H1 (cell line): ENCODE measurements at regions not wholly inside any gene's neighbourhood (a gene's known extent, or its start where the extent isn't known, plus 50 kb on each side); places are given as distances from the start of the nearest gene placed in this dataset.

ENCODE experiments used
- CTCF ChIA-PET: fragments of 300-600 bp; sonication (Branson Sonifier 250); formaldehyde crosslinking; loops from one replicate; lab custom pipeline; 2021; ENCODE audit not compliant: partially characterized antibody; lab: Charles Lee
- POLR2A ChIA-PET: fragments of 300-600 bp; sonication (Branson Sonifier 250); formaldehyde crosslinking; loops from one replicate; lab custom pipeline; 2021; ENCODE audit warnings: inconsistent platforms; ENCODE audit not compliant: partially characterized antibody; lab: Charles Lee
- DNase-seq, 2 experiments: peaks; one replicate each; pipeline versions ENCODE4 v3.0.0 to v3.0.0-alpha.2; 2010 to 2022; ENCODE audit warnings: low spot score in 2 of 2, low read depth in 1 of 2, mixed read lengths in 1 of 2
- FAIRE-seq: peaks from 2 replicates; lab custom pipeline; 2011; peaks lifted over from hg19 to GRCh38; lab: Jason Lieb, UNC
- H2AFZ ChIP-seq: 2 replicates; pipeline ENCODE4 v1.8.1; 2012; ENCODE audit warnings: low read length, inconsistent platforms
- H2AK5ac ChIP-seq: 2 replicates; pipeline ENCODE4 v1.6.1; 2013; ENCODE audit warnings: low read depth, low read length
- H2BK120ac ChIP-seq: replicated peaks from 2 replicates; pipeline ENCODE3; 2013; ENCODE audit warnings: low read depth, low read length, inconsistent platforms
- H2BK12ac ChIP-seq: 2 replicates; pipeline ENCODE4 v1.6.1; 2013; ENCODE audit warnings: low read depth, low read length
- H2BK15ac ChIP-seq: 2 replicates; pipeline ENCODE4 v1.6.1; 2013; ENCODE audit warnings: low read length
- H2BK20ac ChIP-seq: 2 replicates; pipeline ENCODE4 v1.6.1; 2013; ENCODE audit warnings: low read length
- H2BK5ac ChIP-seq: 2 replicates; pipeline ENCODE4 v1.6.1; 2013; ENCODE audit warnings: low read depth, low read length
- H3K14ac ChIP-seq: 2 replicates; pipeline ENCODE4 v1.6.1; 2013; ENCODE audit warnings: inconsistent platforms; ENCODE audit not compliant: insufficient read length
- H3K18ac ChIP-seq: 2 replicates; pipeline ENCODE4 v1.6.1; 2013; ENCODE audit warnings: low read length; ENCODE audit errors: extremely low read depth
- H3K23ac ChIP-seq: 2 replicates; pipeline ENCODE4 v1.6.1; 2013; ENCODE audit warnings: inconsistent platforms; ENCODE audit not compliant: insufficient read length
- H3K23me2 ChIP-seq: 2 replicates; pipeline ENCODE4 v1.6.1; 2013; ENCODE audit warnings: low read depth, low read length
- H3K27ac ChIP-seq: 2 replicates; pipeline ENCODE4 v1.6.1; 2011; ENCODE audit warnings: low read depth, low read length, inconsistent platforms
- H3K27me3 ChIP-seq, 4 experiments: replicated peaks in 1 of 4; 1 replicate in 1 of 4; 2 replicates in 3 of 4; pipeline versions ENCODE4 v1.6.1 to v1.8.1; 2011 to 2013; ENCODE audit warnings: low read length in 3 of 4, mild to moderate bottlenecking in 3 of 4, inconsistent platforms in 2 of 4, mixed read lengths in 2 of 4, moderate library complexity in 1 of 4; ENCODE audit not compliant: control insufficient read depth in 3 of 4, insufficient read depth in 3 of 4; ENCODE audit errors: extremely low read depth in 1 of 4
- H3K36me3 ChIP-seq, 4 experiments: 2 replicates each; pipeline versions ENCODE4 v1.6.1 to v1.8.1; 2011 to 2013; ENCODE audit warnings: mild to moderate bottlenecking in 4 of 4, low read length in 3 of 4, moderate library complexity in 2 of 4, control low read depth in 1 of 4, inconsistent platforms in 1 of 4; ENCODE audit not compliant: insufficient read depth in 4 of 4, control insufficient read depth in 2 of 4
- H3K4ac ChIP-seq: replicated peaks from 2 replicates; pipeline ENCODE3; 2013; ENCODE audit warnings: low read length, low read depth, mixed read lengths, inconsistent platforms; ENCODE audit not compliant: insufficient read length
- H3K4me1 ChIP-seq, 4 experiments: replicated peaks in 1 of 4; 1 replicate in 1 of 4; 2 replicates in 3 of 4; pipeline versions ENCODE4 v1.6.1 to v1.8.1; 2011 to 2013; ENCODE audit warnings: low read length in 3 of 4, inconsistent platforms in 2 of 4, mixed read lengths in 1 of 4; ENCODE audit not compliant: insufficient read depth in 4 of 4, control insufficient read depth in 3 of 4
- H3K4me2 ChIP-seq, 2 experiments: 2 replicates each; pipeline versions ENCODE4 v1.6.1 to v1.8.1; 2011 to 2013; ENCODE audit warnings: low read depth in 2 of 2, low read length in 2 of 2, control low read depth in 1 of 2, inconsistent platforms in 1 of 2, mild to moderate bottlenecking in 1 of 2; ENCODE audit not compliant: insufficient read depth in 1 of 2
- H3K4me3 ChIP-seq, 4 experiments: fragments of 200-600, 300-600 bp in 1 of 4; sonication (generic), shearing (Covaris generic), sonication (Bioruptor Twin) in 1 of 4; 2 replicates each; pipeline versions ENCODE4 v1.5.1 to v1.8.1; 2011 to 2016; ENCODE audit warnings: low read length in 4 of 4, low read depth in 3 of 4, control low read depth in 2 of 4, inconsistent platforms in 2 of 4, mild to moderate bottlenecking in 2 of 4, mixed read lengths in 1 of 4, moderate library complexity in 1 of 4; ENCODE audit not compliant: insufficient read depth in 2 of 4; ENCODE audit errors: extremely low read depth in 1 of 4
- H3K56ac ChIP-seq: replicated peaks from 2 replicates; pipeline ENCODE3; 2013; ENCODE audit warnings: low read depth, mild to moderate bottlenecking, mixed read lengths, low read length, inconsistent platforms; ENCODE audit not compliant: insufficient read length
- H3K79me1 ChIP-seq: 2 replicates; pipeline ENCODE4 v1.6.1; 2013; ENCODE audit warnings: low read depth, low read length, control low read depth
- H3K79me2 ChIP-seq, 2 experiments: 2 replicates each; pipeline versions ENCODE4 v1.6.1 to v1.8.1; 2012 to 2013; ENCODE audit warnings: low read length in 2 of 2, mild to moderate bottlenecking in 2 of 2, inconsistent platforms in 1 of 2; ENCODE audit not compliant: insufficient read depth in 2 of 2, control insufficient read depth in 1 of 2
- H3K9ac ChIP-seq, 4 experiments: replicated peaks in 1 of 4; 1 replicate in 1 of 4; 2 replicates in 3 of 4; pipeline versions ENCODE4 v1.6.1 to v1.8.1; 2011 to 2013; ENCODE audit warnings: low read depth in 3 of 4, low read length in 3 of 4, control low read depth in 2 of 4, mild to moderate bottlenecking in 2 of 4, moderate library complexity in 2 of 4, inconsistent platforms in 1 of 4; ENCODE audit errors: extremely low read depth in 1 of 4
- H3K9me3 ChIP-seq, 2 experiments: 2 replicates each; pipeline versions ENCODE4 v1.6.1 to v1.8.1; 2012 to 2013; ENCODE audit warnings: mild to moderate bottlenecking in 2 of 2, moderate library complexity in 2 of 2, control low read depth in 1 of 2, inconsistent platforms in 1 of 2, low read depth in 1 of 2, low read length in 1 of 2, mixed read lengths in 1 of 2; ENCODE audit not compliant: insufficient read depth in 2 of 2
- H4K20me1 ChIP-seq, 2 experiments: replicated peaks in 1 of 2; 2 replicates each; pipeline versions ENCODE3 to v1.8.1; 2011 to 2013; ENCODE audit warnings: inconsistent platforms in 2 of 2, low read length in 2 of 2, mild to moderate bottlenecking in 1 of 2; ENCODE audit not compliant: insufficient read depth in 2 of 2, control insufficient read depth in 1 of 2
- H4K5ac ChIP-seq: 2 replicates; pipeline ENCODE4 v1.6.1; 2013; ENCODE audit warnings: low read length, low read depth, mixed read lengths, inconsistent platforms; ENCODE audit not compliant: insufficient read length
- H4K8ac ChIP-seq: 2 replicates; pipeline ENCODE4 v1.8.0; 2013; ENCODE audit warnings: mild to moderate bottlenecking, moderate library complexity, low read length, inconsistent platforms; ENCODE audit not compliant: insufficient read depth; ENCODE audit errors: extremely low read depth
- H4K91ac ChIP-seq: replicated peaks from 2 replicates; pipeline ENCODE3; 2013; ENCODE audit warnings: low read length, mixed read lengths, inconsistent platforms; ENCODE audit not compliant: insufficient read length
- ASH2L ChIP-seq: fragments of 200-600, 300-600 bp; sonication (generic); IDR thresholded peaks from one replicate; pipeline ENCODE4 v1.7.1; 2017; ENCODE audit warnings: low read length
- ATF3 ChIP-seq: IDR thresholded peaks from 2 replicates; pipeline ENCODE4 v1.6.1; 2011; ENCODE audit warnings: low read depth, mild to moderate bottlenecking, low read length; ENCODE audit not compliant: insufficient read depth
- CBX8 ChIP-seq: fragments of 300-800, 300-1000 bp; sonication (generic); IDR thresholded peaks from 2 replicates; pipeline ENCODE4 v1.7.1; 2016; ENCODE audit warnings: low read depth, low read length, borderline replicate concordance
- CHD2 ChIP-seq: IDR thresholded peaks from 2 replicates; pipeline ENCODE4 v1.6.1; 2012; ENCODE audit warnings: low read length, improper control_type of control experiment
- CTBP2 ChIP-seq: IDR thresholded peaks from 2 replicates; pipeline ENCODE4 v1.7.0; 2011; ENCODE audit warnings: borderline replicate concordance, mild to moderate bottlenecking, moderate library complexity, mixed read lengths, low read length; ENCODE audit not compliant: insufficient read depth, insufficient read length
- EZH2 ChIP-seq: fragments of 200-600 bp; sonication (generic); IDR thresholded peaks from 2 replicates; pipeline ENCODE4 v1.7.1; 2012; ENCODE audit warnings: low read depth, mild to moderate bottlenecking, moderate library complexity, low read length, inconsistent platforms; ENCODE audit not compliant: severe bottlenecking
- GABPA ChIP-seq: IDR thresholded peaks from 2 replicates; pipeline ENCODE4 v1.6.1; 2011; ENCODE audit warnings: mild to moderate bottlenecking, low read length, moderate library complexity, borderline replicate concordance; ENCODE audit not compliant: insufficient read depth
- GTF2F1 ChIP-seq: IDR thresholded peaks from 2 replicates; pipeline ENCODE4 v1.6.1; 2012; ENCODE audit warnings: low read depth, low read length, improper control_type of control experiment, borderline replicate concordance
- MAX ChIP-seq: IDR thresholded peaks from 2 replicates; pipeline ENCODE4 v1.6.1; 2012; ENCODE audit warnings: inconsistent platforms
- NANOG ChIP-seq: IDR thresholded peaks from 2 replicates; pipeline ENCODE4 v1.6.1; 2011; ENCODE audit warnings: low read length, low read depth, mild to moderate bottlenecking, inconsistent platforms; ENCODE audit not compliant: insufficient read depth, poor library complexity, severe bottlenecking
- RAD21 ChIP-seq, 2 experiments: IDR thresholded peaks in 1 of 2; conservative IDR thresholded peaks in 1 of 2; 2 replicates each; pipeline ENCODE4 v1.6.1; 2011; ENCODE audit warnings: low read depth in 2 of 2, low read length in 2 of 2, improper control_type of control experiment in 1 of 2, inconsistent platforms in 1 of 2, mild to moderate bottlenecking in 1 of 2, moderate library complexity in 1 of 2
- RBBP5 ChIP-seq: IDR thresholded peaks from 2 replicates; pipeline ENCODE4 v1.7.1; 2012; ENCODE audit warnings: low read depth, mild to moderate bottlenecking, inconsistent platforms, low read length, moderate library complexity, borderline replicate concordance
- RNF2 ChIP-seq: fragments of 200-900, 300-1000 bp; sonication (generic); IDR thresholded peaks from 2 replicates; pipeline ENCODE4 v1.7.1; 2016; ENCODE audit warnings: borderline replicate concordance, low read depth, mild to moderate bottlenecking, antibody characterized with exemption, low read length; ENCODE audit not compliant: poor library complexity, severe bottlenecking; ENCODE audit errors: missing control alignments
- WGBS, 2 experiments: shearing (Covaris generic) in 1 of 2; methylation state at CpG; one replicate each; pipeline versions ENCODE4 v1.1.6 to v1.1.7; 2013 to 2015; ENCODE audit warnings: low lambda C conversion rate in 2 of 2, mixed read lengths in 2 of 2, inconsistent platforms in 1 of 2, low coverage in 1 of 2, missing lambda C conversion rate in 1 of 2; ENCODE audit not compliant: insufficient replicate concordance in 2 of 2, insufficient coverage in 1 of 2, insufficient read length in 1 of 2; ENCODE audit errors: extremely low coverage in 1 of 2, missing lambda C conversion rate in 1 of 2; 5-methylcytosine and 5-hydroxymethylcytosine counted together

GRCh38 chr6:154579046-154579445 lies 68.6 kb upstream of the CNKSR3 start:
- no peak overlapping the region for H3K4me2 ChIP-seq
- TF ChIP-seq EZH2, result no peak
- no peak for TF ChIP-seq ATF3
- TF ChIP-seq RNF2, result no peak
- no peak for TF ChIP-seq CBX8
- no peak for TF ChIP-seq GTF2F1
- no peak for TF ChIP-seq MAX
- no peak for TF ChIP-seq RAD21 (IDR thresholded peaks at IDR 0.05 in 1 of 2, conservative IDR thresholded peaks at IDR 0.05 in 1 of 2; ENCODE audit: low read depth in 2 of 2, low read length in 2 of 2)
- TF ChIP-seq CHD2, result no peak
- TF ChIP-seq ASH2L, result no peak
- TF ChIP-seq CTBP2, result no peak
- TF ChIP-seq GABPA, result no peak
- no peak for TF ChIP-seq NANOG
- TF ChIP-seq RBBP5, result no peak

More at GRCh38 chr6:154579046-154579445, 68.6 kb upstream of the CNKSR3 start:
- H3K23ac ChIP-seq, result no peak overlapping the region
- no peaks in the 10 kb centered on the region for H3K79me1 ChIP-seq
- no peak overlapping the region for H2AK5ac ChIP-seq
- no peak overlapping the region for H2BK20ac ChIP-seq
- H3K18ac ChIP-seq, result no peak overlapping the region
- no peak overlapping the region for H2BK12ac ChIP-seq
- no peak overlapping the region for H2BK15ac ChIP-seq
- no peaks in the 10 kb centered on the region for H3K36me3 ChIP-seq
- no peak overlapping the region for H4K8ac ChIP-seq
- H3K4me3 ChIP-seq, result no peak overlapping the region
- no peak overlapping the region for H3K4ac ChIP-seq
- 86% methylated on average over 2 of the region's 2 CpGs; no CpG with 5 or more reads in 1 of the 2 experiments for WGBS, 2 experiments
- no peak overlapping the region for H3K56ac ChIP-seq
- no peak for DNase-seq
- H3K9me3 ChIP-seq, result no peaks in the 10 kb centered on the region
- no peak overlapping the region for H3K14ac ChIP-seq
- no peak overlapping the region for H2BK5ac ChIP-seq
- no peak overlapping the region for H4K91ac ChIP-seq
- no peak for FAIRE-seq
- no peak overlapping the region for H3K9ac ChIP-seq
- ChIA-PET POLR2A (no interaction called here), CTCF (no interaction called here)
- no peaks in the 10 kb centered on the region for H3K4me1 ChIP-seq
- no peak overlapping the region for H3K27ac ChIP-seq
- H2BK120ac ChIP-seq, result no peak overlapping the region
- H2AFZ ChIP-seq, result no peak overlapping the region
- no peaks in the 10 kb centered on the region for H3K27me3 ChIP-seq
- no peaks in the 10 kb centered on the region for H3K79me2 ChIP-seq
- no peaks in the 10 kb centered on the region for H4K20me1 ChIP-seq
- H3K23me2 ChIP-seq, result no peaks in the 10 kb centered on the region
- no peak overlapping the region for H4K5ac ChIP-seq
